ELR (cell line): ENCODE measurements at regions not wholly inside any gene's neighbourhood (a gene's known extent, or its start where the extent isn't known, plus 50 kb on each side); places are given as distances from the start of the nearest gene placed in this dataset.

Experiments
- DNase-seq: peaks from one replicate; pipeline ENCODE4 v3.0.0-alpha.2; 2015; ENCODE audit warnings: low read depth

DNA sequence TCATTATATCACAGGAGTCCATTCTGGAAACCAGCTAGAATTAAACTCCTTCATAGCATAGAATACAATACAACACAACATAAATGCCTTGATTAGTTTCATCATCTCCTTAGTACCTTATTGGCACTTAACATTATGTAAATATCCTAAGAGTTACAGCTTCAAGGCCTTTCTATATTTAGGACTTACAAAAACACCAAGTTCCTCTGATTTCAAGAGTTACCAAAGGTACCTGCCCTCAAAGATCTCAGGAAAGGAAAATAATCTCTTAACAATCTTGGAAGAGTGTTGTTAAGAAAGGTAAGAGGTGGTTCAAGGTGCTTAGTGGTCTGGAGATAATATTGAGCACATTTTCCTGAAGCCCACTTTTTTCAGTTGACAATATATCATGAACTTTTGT lies 477.7 kb downstream of the IGSF11 start:
- no peak for DNase-seq

GRCh38 chr3:118557513-118557912 lies 477.1 kb downstream of the IGSF11 start:
- DNase-seq, result no peak

GRCh38 chr3:118559286-118559685 lies 475.4 kb downstream of the IGSF11 start:
- DNase-seq, result no peak

GRCh38 chr3:118564800-118565199 lies 469.8 kb downstream of the IGSF11 start:
- no peak for DNase-seq

DNA sequence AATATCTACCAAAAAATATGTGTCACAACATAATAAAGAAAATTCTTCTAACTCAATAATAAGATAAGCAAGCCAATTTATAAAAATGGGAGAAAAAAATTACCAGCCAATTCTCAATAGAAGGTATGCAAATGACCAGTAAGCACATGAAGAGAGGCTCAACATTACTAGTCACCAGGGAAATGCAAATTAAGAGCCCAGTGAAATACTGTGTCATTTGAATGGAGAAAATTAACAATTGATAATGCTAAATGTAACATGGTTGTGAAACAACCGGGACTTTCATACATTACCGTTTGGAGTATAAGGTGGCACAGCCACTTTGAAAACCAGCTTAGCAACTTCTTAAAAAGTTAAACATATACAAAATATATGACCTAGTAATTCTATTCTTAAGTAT lies 460.7 kb downstream of the IGSF11 start:
- DNase-seq, result no peak

GRCh38 chr3:118577055-118577777 lies 457.4 kb downstream of the IGSF11 start:
- no peak for DNase-seq

- no peak for DNase-seq
These were observed 456.1 kb downstream of the IGSF11 start for GRCh38 chr3:118578559-118578958.

DNA sequence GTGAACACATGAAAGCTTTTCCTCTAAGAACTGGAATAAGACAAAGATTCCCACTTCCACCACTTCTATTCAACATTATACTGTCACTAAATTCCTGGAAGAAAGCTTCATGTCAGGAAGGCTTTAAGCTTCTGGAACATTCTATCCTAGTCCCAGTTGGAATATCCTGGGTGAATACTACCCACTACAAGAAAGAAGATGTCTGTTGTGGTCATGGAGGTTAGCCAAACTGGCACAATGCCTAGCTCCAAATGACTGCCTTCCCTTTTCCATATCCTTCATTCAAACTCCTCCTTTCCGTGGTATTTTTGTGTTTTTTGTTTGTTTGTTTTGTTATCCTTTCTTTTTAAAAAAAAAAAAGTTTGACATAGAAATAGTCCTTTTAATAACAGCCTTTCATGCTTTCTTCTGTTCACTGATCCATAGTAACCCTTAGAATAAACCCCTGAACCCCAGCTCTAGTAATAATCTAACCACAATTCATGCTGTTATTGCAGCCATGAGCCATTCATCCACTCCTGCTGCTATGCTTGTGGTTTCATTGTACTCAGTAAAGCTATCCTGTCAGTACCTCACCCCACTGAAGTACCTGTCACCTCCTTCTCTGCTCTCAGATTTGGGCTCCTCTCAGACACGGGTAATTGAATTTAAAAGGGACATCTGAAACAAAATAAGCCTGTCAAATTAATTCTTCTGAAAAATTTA lies 447.5 kb downstream of the IGSF11 start:
- no peak for DNase-seq

DNA sequence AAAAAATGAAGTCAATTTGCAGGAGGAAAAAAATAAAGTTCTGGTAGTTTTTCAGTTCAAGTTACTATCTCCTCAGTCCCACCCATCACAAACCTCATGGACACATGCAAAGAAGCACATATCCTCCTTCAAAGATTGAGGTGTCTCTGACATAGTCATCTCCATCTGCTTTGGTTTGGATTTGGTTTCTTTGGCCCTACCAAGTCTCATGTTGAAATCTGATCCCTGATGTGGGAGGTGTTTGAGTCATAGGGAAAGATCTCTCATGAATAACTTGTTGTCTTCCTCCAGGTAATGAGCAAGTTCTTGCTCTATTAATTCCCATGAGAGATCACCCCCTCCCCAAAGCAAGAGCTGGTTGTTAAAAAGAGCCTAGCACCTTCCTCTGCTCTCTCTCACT lies 446.8 kb downstream of the IGSF11 start:
- no peak for DNase-seq

DNA sequence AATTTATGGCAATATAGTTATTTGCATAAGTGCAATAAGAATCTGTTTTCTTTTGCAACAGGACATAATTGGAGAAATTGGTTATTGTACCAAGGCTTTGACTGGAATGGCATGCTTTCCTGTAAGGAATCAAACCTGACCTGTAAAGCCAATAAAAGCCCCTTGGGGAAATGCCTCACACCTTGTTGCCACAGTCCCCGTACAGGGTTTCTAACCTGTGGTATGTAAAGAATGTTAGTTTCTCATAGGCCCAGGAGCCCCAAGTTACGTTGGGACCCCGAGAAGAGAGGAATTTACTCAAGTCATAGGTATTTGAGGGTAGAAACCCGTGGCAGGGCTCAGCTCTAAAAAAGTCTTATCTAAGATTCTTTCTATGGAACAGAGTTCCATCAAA lies 441.4 kb downstream of the IGSF11 start:
- DNase-seq, result no peak

DNA sequence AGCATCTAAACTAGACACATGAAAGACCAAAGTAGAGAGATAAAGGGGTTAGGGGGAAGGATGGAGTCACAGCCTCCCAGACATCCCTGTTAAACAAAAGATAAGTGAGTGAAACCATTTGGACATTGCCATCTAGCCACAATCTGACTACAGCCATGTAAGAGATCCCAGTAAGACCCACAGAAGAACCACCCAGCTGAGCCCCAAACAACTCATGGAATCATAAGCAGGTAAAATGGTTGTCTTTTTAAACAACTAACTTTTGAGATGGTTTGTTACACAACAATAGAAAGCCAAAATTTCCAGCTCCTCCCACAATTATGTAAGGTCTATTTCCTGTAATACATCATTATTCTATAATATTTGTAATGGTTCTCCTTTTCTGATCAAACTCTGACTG lies 437.5 kb downstream of the IGSF11 start:
- no peak for DNase-seq

GRCh38 chr3:118607915-118608820 lies 426.5 kb downstream of the IGSF11 start:
- DNase-seq, result no peak

DNA sequence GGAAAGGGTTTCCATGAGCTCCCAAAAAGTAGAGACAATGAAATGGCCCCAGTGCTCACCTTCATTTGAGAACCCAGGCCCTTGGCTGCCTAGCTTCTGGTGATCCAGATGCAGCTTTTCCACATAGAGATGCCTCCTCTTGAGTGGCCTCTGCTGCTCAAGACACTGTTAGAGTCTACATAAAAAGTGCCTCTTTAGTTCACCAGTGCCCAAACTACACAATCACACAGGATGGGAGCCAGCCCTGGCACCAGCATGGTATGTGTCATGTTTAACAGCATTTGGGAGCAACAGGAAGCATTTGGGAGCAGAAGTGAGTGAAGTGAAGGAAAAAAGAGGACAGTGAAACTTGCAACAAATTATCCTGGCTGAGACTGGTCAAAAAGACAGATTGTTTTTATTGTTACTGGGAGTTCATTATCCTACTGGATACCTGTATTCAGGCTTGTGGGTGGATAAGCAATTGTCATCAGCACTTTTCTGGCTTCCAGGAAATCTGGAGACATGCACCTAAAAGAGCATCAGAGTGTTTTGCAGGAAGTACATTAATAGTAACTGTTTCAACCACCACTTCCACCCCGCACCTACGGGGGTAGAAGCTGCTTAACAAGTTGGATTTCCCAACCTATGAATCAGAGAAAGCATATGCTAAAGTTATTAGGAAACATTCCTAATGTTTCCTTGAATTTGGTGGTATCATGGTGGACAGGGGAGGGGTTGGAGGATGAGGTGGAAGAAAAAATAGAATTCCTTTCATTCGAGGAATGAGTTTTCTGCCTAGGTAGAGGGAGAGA lies 416.2 kb downstream of the IGSF11 start:
- no peak for DNase-seq

DNA sequence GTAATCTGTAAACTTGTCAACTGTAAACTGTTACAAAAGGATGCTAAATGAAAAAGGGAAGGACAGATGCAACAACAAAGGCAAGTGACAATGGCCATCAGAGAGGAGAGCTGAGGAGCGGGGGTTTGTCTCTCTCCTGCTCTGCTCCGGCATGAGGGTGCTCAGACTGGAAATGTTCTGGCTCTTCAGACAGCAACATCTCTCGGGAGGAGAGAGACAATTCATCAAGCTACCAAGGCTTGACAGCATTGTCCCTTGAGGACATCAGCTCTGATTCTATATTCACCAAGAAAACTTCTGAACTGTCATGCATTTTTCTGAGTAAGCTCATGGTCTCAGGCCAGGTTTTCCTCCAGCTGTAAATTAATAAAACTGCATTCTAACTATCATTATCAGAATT lies 408.2 kb downstream of the IGSF11 start:
- no peak for DNase-seq

DNA sequence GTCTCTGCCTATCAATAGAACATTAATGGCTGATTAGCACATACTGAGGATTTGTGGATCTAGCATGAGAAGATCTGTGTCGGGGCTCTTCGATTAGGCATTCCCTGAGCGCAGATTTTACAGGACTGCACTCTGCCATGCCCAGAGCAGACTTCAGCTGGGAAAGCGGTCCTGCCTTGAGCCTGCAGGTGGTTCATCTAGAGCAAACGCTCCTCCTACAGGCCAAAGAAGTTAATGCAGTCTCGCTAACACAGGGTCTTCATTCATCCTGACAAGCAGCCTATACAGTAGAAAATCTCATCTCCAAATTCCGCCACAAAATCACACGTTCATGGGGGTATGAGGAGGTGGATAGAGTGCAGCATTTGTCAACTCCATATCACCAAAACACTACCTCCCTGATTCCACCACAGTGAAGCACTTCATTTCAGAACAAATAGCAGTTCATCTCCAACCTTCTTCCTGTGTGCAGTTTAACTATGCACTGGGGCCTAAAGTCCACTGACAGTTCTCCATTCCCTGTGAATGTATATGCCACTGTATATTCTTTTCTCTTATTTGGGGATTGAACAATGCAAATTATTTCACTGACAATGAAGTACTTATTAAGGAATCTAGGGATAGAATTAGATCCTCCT lies 405.8 kb downstream of the IGSF11 start:
- DNase-seq, result peak; percentile 34

GRCh38 chr3:118629821-118630220 lies 404.8 kb downstream of the IGSF11 start:
- DNase-seq, result no peak

- DNase-seq, result no peak
These were observed 398.9 kb downstream of the IGSF11 start for GRCh38 chr3:118635711-118636110.

DNA sequence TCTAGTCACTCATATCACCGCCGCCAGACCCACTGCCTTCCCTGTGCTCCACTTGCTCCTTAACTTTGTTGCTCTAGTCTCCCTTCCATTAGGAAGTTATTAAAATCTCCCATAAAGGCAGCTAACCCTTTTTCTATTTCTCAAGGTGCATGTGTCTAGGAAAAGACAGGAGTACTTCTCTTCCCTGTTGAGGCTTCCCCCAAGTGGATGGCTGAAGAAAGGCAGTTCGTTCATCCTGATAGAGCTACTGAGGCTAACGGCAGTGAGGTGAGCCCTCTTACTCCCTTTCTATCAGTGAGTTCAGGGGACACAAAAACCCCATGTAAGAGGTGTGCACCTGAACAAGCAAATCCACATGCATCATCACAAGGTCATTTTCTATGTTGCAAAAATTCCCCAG lies 397.8 kb downstream of the IGSF11 start:
- DNase-seq, result no peak

- no peak for DNase-seq
These were observed 396.8 kb downstream of the IGSF11 start for GRCh38 chr3:118637846-118638245.

DNA sequence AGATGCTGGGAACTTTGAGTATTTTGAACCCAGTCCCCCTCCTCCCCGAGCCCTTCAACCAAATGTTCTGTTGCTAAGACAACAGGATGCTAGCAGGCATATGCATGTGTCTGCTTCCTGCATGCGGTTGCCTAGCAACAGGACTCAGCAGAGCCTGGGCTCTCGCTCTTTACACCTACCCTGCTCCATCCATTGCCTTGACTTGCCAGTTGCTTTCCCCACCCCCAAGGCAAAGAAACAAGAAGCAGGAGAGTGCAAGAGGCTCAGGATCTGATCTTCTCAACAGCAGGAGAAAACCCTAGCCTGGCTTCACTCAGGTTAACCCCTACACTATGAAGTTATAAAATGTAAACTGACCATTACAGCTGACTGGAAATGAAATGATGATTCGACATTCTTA lies 393.0 kb downstream of the IGSF11 start:
- DNase-seq, result no peak

DNA sequence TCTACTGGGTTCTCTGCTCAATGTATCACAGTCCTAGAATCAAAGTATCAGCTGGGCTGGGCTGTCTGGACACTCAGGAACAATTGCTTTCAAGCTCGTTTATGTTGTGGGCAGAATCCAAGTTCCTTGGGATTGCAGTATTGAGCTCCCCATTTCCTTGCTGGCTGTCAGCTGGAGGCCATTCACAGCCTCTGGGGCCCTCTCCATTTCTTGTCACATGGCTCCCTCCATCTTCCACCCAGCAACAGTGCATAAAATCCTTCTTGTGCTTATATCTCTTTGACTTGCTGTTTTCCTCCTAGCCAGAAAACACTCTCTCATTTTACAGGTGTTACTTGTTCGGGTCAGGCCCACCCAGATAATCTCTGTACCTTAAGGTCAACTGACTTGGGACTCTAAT lies 363.5 kb downstream of the IGSF11 start:
- DNase-seq, result no peak

DNA sequence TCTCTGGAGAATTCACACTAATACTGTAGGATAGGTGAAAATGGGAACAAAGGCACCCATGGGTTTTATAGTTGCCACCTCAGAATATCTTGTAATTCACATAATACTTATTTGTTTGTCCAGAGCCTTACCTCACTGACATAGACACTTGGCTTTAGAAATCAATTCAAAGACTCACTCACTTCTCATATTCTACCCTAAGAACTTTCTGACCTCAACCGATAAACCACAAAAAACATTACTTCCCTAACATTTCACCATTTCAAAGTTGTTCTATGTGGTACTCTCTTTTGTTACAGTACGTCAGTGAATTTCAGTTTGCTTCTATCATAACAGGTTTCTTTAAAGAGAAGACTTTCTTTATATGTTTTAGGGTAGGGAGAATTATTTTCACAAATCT lies 359.3 kb downstream of the IGSF11 start:
- no peak for DNase-seq
